HFFc6 (cell line): ENCODE measurements at regions not wholly inside any gene's neighbourhood (a gene's known extent, or its start where the extent isn't known, plus 50 kb on each side); places are given as distances from the start of the nearest gene placed in this dataset.

Experiments used
- DNase-seq: peaks from one replicate; pipeline ENCODE4 v3.0.0-alpha.2; 2018
- H3K27ac Mint-ChIP-seq: 2 replicates; pipeline ENCODE4 v1.8.0; 2020; ENCODE audit warnings: mild to moderate bottlenecking, mixed read lengths
- H3K27me3 Mint-ChIP-seq: 2 replicates; pipeline ENCODE4 v1.8.0; 2021; ENCODE audit warnings: mild to moderate bottlenecking, moderate library complexity, mixed read lengths; ENCODE audit not compliant: insufficient read depth
- H3K36me3 Mint-ChIP-seq: 2 replicates; pipeline ENCODE4 v1.8.0; 2021; ENCODE audit warnings: low read depth, mixed read lengths
- H3K4me1 Mint-ChIP-seq: 2 replicates; pipeline ENCODE4 v1.8.0; 2020; ENCODE audit warnings: low read depth, mixed read lengths
- H3K4me3 Mint-ChIP-seq: 2 replicates; pipeline ENCODE4 v1.8.0; 2020; ENCODE audit warnings: mild to moderate bottlenecking, moderate library complexity, mixed read lengths
- H3K9me3 Mint-ChIP-seq: 2 replicates; pipeline ENCODE4 v1.8.0; 2020; ENCODE audit warnings: mild to moderate bottlenecking, mixed read lengths
- TF ChIP-seq, protein P1 (sequence below): fragments of 200-600 bp; sonication (generic); IDR thresholded peaks from 2 replicates; pipeline ENCODE4 v1.5.0; 2021; ENCODE audit warnings: antibody characterized with exemption, mild to moderate bottlenecking

DNA sequence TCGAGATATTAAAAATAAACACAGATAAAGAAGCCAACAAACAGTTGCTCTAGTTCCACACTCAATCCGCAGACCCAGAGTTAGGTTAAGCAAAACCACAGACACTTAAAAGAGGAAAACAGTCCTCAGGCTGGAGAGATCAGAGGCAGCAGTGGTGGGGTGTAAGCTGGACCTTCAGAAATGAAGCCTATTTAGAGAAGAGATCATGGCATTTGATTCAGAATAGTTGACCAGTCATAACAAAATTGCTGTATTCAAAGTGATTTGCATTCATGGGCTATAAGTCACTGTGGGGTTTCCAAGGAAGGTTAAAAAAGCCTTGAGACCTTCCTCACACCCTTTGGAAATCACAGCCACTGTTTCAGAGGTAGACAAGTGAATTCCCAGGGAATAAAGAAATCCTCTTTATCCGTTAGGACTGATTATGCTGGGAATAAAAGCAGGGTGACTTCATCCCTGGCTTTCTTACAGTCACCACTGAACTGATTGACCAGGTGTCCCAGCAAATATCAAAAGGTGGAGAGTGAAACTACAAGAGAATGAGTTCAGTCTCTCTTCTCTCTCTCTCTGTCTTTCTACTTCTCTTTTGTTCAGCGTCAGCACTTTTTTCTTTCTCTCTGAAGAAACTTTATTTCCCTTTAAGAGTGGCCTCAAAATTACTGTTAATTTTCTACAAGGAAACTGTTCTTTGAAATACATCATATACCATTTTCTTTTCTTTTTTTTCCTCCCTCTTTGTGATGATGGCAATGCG lies 171.8 kb upstream of the PIK3C3 start:
- H3K9me3 Mint-ChIP-seq = no peaks in the 10 kb centered on the region
- TF ChIP-seq, protein P1, sequence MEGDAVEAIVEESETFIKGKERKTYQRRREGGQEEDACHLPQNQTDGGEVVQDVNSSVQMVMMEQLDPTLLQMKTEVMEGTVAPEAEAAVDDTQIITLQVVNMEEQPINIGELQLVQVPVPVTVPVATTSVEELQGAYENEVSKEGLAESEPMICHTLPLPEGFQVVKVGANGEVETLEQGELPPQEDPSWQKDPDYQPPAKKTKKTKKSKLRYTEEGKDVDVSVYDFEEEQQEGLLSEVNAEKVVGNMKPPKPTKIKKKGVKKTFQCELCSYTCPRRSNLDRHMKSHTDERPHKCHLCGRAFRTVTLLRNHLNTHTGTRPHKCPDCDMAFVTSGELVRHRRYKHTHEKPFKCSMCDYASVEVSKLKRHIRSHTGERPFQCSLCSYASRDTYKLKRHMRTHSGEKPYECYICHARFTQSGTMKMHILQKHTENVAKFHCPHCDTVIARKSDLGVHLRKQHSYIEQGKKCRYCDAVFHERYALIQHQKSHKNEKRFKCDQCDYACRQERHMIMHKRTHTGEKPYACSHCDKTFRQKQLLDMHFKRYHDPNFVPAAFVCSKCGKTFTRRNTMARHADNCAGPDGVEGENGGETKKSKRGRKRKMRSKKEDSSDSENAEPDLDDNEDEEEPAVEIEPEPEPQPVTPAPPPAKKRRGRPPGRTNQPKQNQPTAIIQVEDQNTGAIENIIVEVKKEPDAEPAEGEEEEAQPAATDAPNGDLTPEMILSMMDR = no peak
- no peaks in the 10 kb centered on the region for H3K36me3 Mint-ChIP-seq
- H3K27me3 Mint-ChIP-seq = peaks cover 2% of the 10 kb centered on the region
- no peak overlapping the region for H3K27ac Mint-ChIP-seq
- 0 out of 2 replicates have a peak, but pooled peaks cover 6% of the 10 kb centered on the region for H3K4me1 Mint-ChIP-seq
- no peak overlapping the region for H3K4me3 Mint-ChIP-seq
- no peak for DNase-seq

DNA sequence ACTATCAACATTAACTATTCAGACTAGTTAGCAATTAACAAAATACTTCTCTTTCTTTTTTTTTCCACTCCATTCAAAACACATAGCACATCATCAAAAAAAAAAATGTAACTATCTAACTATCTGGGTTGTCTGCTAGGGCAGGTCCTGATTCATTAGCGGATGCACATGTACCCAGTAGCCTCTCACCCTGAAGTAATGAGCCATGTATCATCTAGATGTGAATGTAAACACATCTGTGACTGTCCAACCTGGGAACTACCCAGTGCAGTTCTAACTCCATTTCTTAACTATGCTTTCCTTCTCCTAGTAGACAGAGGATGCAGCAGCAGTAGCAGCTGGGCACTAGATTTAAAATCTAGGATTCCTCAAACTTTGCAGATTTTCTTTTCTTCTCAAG lies 183.1 kb upstream of the PIK3C3 start:
- no peaks in the 10 kb centered on the region; the same call in 1 of the 2 replicates for H3K27me3 Mint-ChIP-seq
- no peaks in the 10 kb centered on the region for H3K36me3 Mint-ChIP-seq
- H3K27ac Mint-ChIP-seq = no peak overlapping the region
- TF ChIP-seq, protein P1 = no peak
- no peak for DNase-seq
- no peak overlapping the region for H3K4me3 Mint-ChIP-seq
- H3K4me1 Mint-ChIP-seq = peaks cover 6% of the 10 kb centered on the region
- no peaks in the 10 kb centered on the region for H3K9me3 Mint-ChIP-seq

DNA sequence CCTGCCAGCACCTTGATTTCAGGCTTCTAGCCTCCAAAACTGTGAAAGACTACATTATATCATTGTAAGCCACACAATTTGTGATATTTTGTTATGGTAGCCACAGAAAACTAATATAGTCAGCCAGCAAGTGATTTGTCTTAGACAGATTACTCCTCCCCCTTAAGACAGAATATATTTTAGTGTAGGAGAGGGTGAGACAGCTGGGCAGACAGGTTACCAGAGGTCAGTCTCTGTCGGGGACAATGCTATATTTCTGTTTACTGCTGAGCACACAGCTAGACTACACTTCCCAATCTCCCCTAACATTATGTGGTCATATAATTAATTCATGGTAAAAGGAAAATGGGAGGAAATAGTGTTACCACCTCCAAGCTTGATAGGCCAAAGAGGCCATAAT lies 185.8 kb upstream of the PIK3C3 start:
- peaks cover 10% of the 10 kb centered on the region for H3K4me1 Mint-ChIP-seq
- no peaks in the 10 kb centered on the region for H3K36me3 Mint-ChIP-seq
- no peaks in the 10 kb centered on the region; the same call in 1 of the 2 replicates for H3K27me3 Mint-ChIP-seq
- no peak overlapping the region for H3K4me3 Mint-ChIP-seq
- TF ChIP-seq, protein P1 = no peak
- DNase-seq = no peak
- H3K27ac Mint-ChIP-seq = no peak overlapping the region
- no peaks in the 10 kb centered on the region for H3K9me3 Mint-ChIP-seq

DNA sequence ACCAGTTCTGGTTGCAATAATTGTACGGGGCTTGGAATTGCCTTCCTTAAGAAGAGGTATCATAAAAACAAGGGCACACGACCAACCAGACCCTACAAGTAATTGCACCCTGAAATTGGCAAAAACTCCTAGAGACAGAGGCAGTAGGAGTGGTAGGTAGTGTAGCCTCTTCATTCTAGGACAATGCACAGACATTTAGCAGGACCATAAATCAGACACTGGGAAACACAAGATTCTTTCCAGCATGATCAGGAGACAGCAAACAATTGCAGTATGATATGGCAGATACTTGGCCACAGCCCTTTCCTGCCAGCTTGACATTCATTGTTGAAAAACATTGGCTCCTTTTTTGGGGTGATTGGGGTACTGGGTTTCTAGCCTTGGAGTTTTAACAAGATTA lies 186.6 kb upstream of the PIK3C3 start:
- H3K27me3 Mint-ChIP-seq = no peaks in the 10 kb centered on the region
- no peak overlapping the region for H3K4me3 Mint-ChIP-seq
- no peak overlapping the region for H3K27ac Mint-ChIP-seq
- DNase-seq = no peak
- no peaks in the 10 kb centered on the region for H3K9me3 Mint-ChIP-seq
- peaks cover 16% of the 10 kb centered on the region for H3K4me1 Mint-ChIP-seq
- TF ChIP-seq, protein P1 = no peak
- no peaks in the 10 kb centered on the region for H3K36me3 Mint-ChIP-seq

DNA sequence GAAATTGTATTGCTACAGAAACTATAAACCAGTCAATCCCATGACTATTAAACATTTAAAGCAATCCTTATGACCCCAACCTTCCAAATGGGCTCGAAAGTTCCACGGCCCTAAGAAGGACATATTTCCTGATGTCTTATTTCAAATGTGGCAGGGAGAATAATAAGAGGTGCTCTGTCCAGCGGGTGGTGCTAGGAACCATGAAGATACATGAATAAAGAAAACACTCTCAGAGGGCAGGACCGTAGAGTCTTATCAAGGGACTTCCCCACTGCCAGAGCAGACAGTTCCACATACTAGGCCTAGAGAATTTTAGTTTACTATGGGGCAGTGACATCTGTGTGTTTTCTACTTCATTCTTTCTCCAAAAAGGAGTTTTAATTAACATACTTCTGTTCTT lies 187.1 kb upstream of the PIK3C3 start:
- Mint-ChIP-seq H3K9me3 (no peaks in the 10 kb centered on the region), H3K27me3 (no peaks in the 10 kb centered on the region), H3K36me3 (no peaks in the 10 kb centered on the region), H3K27ac (no peak overlapping the region), H3K4me3 (no peak overlapping the region), H3K4me1 (peaks cover 19% of the 10 kb centered on the region)
- TF ChIP-seq, protein P1 = peak; percentile 64
- peak; percentile 60 for DNase-seq
